NAMALWA (cell line): ENCODE measurements at regions not wholly inside any gene's neighbourhood (a gene's known extent, or its start where the extent isn't known, plus 50 kb on each side); places are given as distances from the start of the nearest gene placed in this dataset.
"Not testable (repeated sequence)": the region's sequence is repeated elsewhere in the genome, so short reads cannot be mapped to it uniquely, and the experiment has no call there.

Source experiments
- DNase-seq: peaks from one replicate; pipeline ENCODE4 v3.0.0-alpha.2; 2015; ENCODE audit warnings: low spot score

- no peak for DNase-seq
Observed at GRCh38 chr6:63014290-63014689, 197.0 kb upstream of the FKBP1C start.

GRCh38 chr6:63022631-63023030, 188.6 kb upstream of the FKBP1C start:
- DNase-seq, result no peak

- no peak for DNase-seq
Observed at GRCh38 chr6:63023726-63024125, 187.5 kb upstream of the FKBP1C start.

GRCh38 chr6:63049216-63049615, 162.1 kb upstream of the FKBP1C start:
- DNase-seq, result no peak

- not testable (repeated sequence) for DNase-seq
Observed at GRCh38 chr6:63053206-63053605, 158.1 kb upstream of the FKBP1C start.

GRCh38 chr6:63058601-63059000, 152.7 kb upstream of the FKBP1C start:
- no peak for DNase-seq

- no peak for DNase-seq
Observed at GRCh38 chr6:63063631-63064271, 147.5 kb upstream of the FKBP1C start.

GRCh38 chr6:63066055-63066704, 145.1 kb upstream of the FKBP1C start:
- peak; percentile 45 for DNase-seq

- DNase-seq, result no peak
Observed at GRCh38 chr6:63094947-63095346, 116.3 kb upstream of the FKBP1C start.

- no peak for DNase-seq
Observed at GRCh38 chr6:63097222-63097621, 114.0 kb upstream of the FKBP1C start.

GRCh38 chr6:63098789-63099188, 112.5 kb upstream of the FKBP1C start:
- no peak for DNase-seq

- no peak for DNase-seq
Observed at GRCh38 chr6:63099772-63100459, 111.4 kb upstream of the FKBP1C start.

- DNase-seq, result no peak
Observed at GRCh38 chr6:63114610-63115211, 96.6 kb upstream of the FKBP1C start.

- DNase-seq, result no peak
Observed at GRCh38 chr6:63121166-63121565, 90.1 kb upstream of the FKBP1C start.

GRCh38 chr6:63140114-63140513, 71.2 kb upstream of the FKBP1C start:
- DNase-seq, result no peak

GRCh38 chr6:63140692-63141318, 70.5 kb upstream of the FKBP1C start:
- no peak for DNase-seq

GRCh38 chr6:63149730-63150129, 61.5 kb upstream of the FKBP1C start:
- no peak for DNase-seq

- no peak for DNase-seq
Observed at GRCh38 chr6:63154535-63154934, 56.7 kb upstream of the FKBP1C start.
